Heart left ventricle (tissue), 16 donors: ENCODE measurements at regions not wholly inside any gene's neighbourhood (a gene's known extent, or its start where the extent isn't known, plus 50 kb on each side); places are given as distances from the start of the nearest gene placed in this dataset.
A peak's percentile ranks its signal among the peaks of the same experiment; 100 is the strongest.

Experiments
- ATAC-seq, 4 donors: fragments of 200-7000 bp; cut with Tn5 transposase; one replicate each; pipeline ENCODE4 v1.9.1; 2020 to 2022; ENCODE audit warnings: moderate library complexity in 4 of 4, mild to moderate bottlenecking in 3 of 4, moderate number of reproducible peaks in 1 of 4
- DNase-seq, 5 donors: peaks; one replicate each; pipeline ENCODE4 v3.0.0-alpha.2; 2020
- H3K27ac ChIP-seq, 12 donors: fragments of 200-600 bp; sonication (generic) in 4 of 12; one replicate each; pipeline versions ENCODE4 v1.5.0 to v1.8.0; 2016 to 2022; ENCODE audit warnings: mild to moderate bottlenecking in 2 of 12
- H3K27me3 ChIP-seq, 9 donors: fragments of 200-600 bp; sonication (generic) in 2 of 9; one replicate each; pipeline versions ENCODE4 v1.5.1 to v1.8.0; 2016 to 2022; ENCODE audit warnings: mild to moderate bottlenecking in 3 of 9
- H3K36me3 ChIP-seq, 9 donors: fragments of 200-600 bp; sonication (generic) in 2 of 9; one replicate each; pipeline versions ENCODE4 v1.5.0 to v1.8.0; 2018 to 2022; ENCODE audit warnings: mild to moderate bottlenecking in 2 of 9
- H3K4me1 ChIP-seq, 12 donors: fragments of 200-600 bp; sonication (generic) in 4 of 12; one replicate each; pipeline versions ENCODE4 v1.5.0 to v1.8.0; 2016 to 2022; ENCODE audit warnings: mild to moderate bottlenecking in 3 of 12
- H3K4me3 ChIP-seq, 12 donors: fragments of 200-600 bp; sonication (generic) in 4 of 12; one replicate each; pipeline versions ENCODE4 v1.5.0 to v1.8.0; 2017 to 2022; ENCODE audit warnings: mild to moderate bottlenecking in 9 of 12, moderate library complexity in 4 of 12
- H3K9me3 ChIP-seq, 12 donors: fragments of 200-600 bp; sonication (generic) in 4 of 12; one replicate each; pipeline versions ENCODE4 v1.5.0 to v1.8.0; 2016 to 2022; ENCODE audit warnings: mild to moderate bottlenecking in 1 of 12
- CTCF ChIP-seq, 12 donors: fragments of 200-600 bp; sonication (generic) in 4 of 12; IDR thresholded peaks; one replicate each; pipeline versions ENCODE4 v1.5.0 to v1.8.0; 2018 to 2022; ENCODE audit warnings: antibody characterized with exemption in 12 of 12, mild to moderate bottlenecking in 5 of 12
- POLR2A ChIP-seq, 2 donors: fragments of 450-650 bp; IDR thresholded peaks; one replicate each; pipeline ENCODE4 v1.6.1; 2017; ENCODE audit warnings: antibody characterized with exemption in 2 of 2, mild to moderate bottlenecking in 2 of 2, moderate library complexity in 2 of 2
- WGBS, 4 donors: extraction: QIAGEN DNeasy Blood & Tissue Kit in 2 of 4; methylation state at CpG; one replicate each; pipeline versions ENCODE4 v1.1.5 to v1.1.7; 2013 to 2018; 5-methylcytosine and 5-hydroxymethylcytosine counted together
- intact Hi-C, 10 donors: fragments of 100-400 bp; cut with DNase I; formaldehyde crosslinking; loops; one replicate each; pipeline versions ENCODE4 v1.11.1 to v1.14.2; 2022
- donor health status: ischemic (EF 13 %, LVEDD 7.1; RV severe dilation, severe dysfunction).
- donor health status: healthy with polysubstance abuse.
- donor health status: DM: no; HTN: yes; CAD: no.
- donor health status: DM: no; HTN: no; CAD: no.
- donor health status: ischemic (EF 25% LVEDD 6.9; RV normal size, moderate dysfunction).
- donor health status: ischemic (EF 25% LVEDD 5.7; RV mildly dilated, moderate dysfunction).
- donor health status: healthy.
- donor health status: DM: yes; HTN: yes; CAD: no.
- donor health status: ischemic (EF 35%, LVEDD 5.7; RV mildly dilated, moderate dysfunction).
- donor health status: nonischemic (EF 11% LVEDD 7.7; RV severe dilation, severe dysfunction).
- donor health status: DM: yes; HTN: yes; CAD: no.
- donor health status: PGD.
- donor health status: ischemic (EF 29% LVEDD 5.4; RV normal size, mild dysfunction).
- donor health status: nonischemic (EF 23%, LVEDD 6.1; RV moderate dilation, normal function).

- intact Hi-C loops, result loop anchor here in 1 of 10 donors (10.0 kb wide), 1 partner anchor 306 kb away; no protein-coding TSS in a partner anchor
- peak overlapping the region in 4 of 12 donors; percentile 34 to 59 (median 44) for H3K27ac ChIP-seq
- peak; percentile 55 to 92 (median 88) for ATAC-seq
Observed at GRCh38 chr3:55160241-55160983, 232.6 kb upstream of the LRTM1 start.

GRCh38 chr3:55159711-55160110, 231.9 kb upstream of the LRTM1 start:
- WGBS, 4 donors, result 85 to 91% (median 88%) methylated on average over 2 of the region's 2 CpGs
- intact Hi-C loops, result loop anchor here in 1 of 10 donors (10.0 kb wide), 1 partner anchor 305 kb away; no protein-coding TSS in a partner anchor

More at GRCh38 chr3:55160241-55160983, 232.6 kb upstream of the LRTM1 start:
- Histone ChIP-seq H3K27me3 (peaks cover 0 to 2% (median 0%) of the 10 kb centered on the region in 9 donors), H3K4me1 (peaks cover 0 to 18% (median 0%) of the 10 kb centered on the region in 12 donors), H3K9me3 (no peaks in the 10 kb centered on the region), H3K4me3 (no peak overlapping the region), H3K36me3 (no peaks in the 10 kb centered on the region)
- WGBS, 4 donors, result 33 to 52% (median 42%) methylated on average over 9 to 12 of the region's 12 CpGs
- TF ChIP-seq POLR2A (IDR thresholded peaks at IDR 0.05) (no peak), CTCF (IDR thresholded peaks at IDR 0.05) (no peak)
- peak; percentile 28 to 73 (median 65) for DNase-seq

DNA sequence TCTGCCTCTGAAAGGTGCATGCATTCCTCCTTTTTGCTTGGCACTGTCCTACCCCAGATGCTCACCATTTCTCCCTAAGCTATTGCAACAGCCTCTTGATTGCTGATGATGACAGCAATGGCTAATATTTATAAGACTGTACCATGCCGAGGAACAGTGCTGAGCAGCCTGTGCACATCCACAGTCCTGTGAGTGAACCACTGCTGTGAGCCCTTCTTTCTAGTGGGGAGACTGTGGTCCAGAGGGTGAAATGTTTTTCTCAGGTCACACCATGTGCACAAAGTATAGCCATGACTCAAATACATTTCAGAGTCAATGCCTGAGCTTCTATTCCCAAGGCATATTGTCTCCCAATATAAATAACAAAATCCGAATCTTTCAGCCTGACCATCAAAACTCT, 231.2 kb upstream of the LRTM1 start:
- intact Hi-C loops, result no loop called here
- Histone ChIP-seq H3K4me1 (peaks cover 0 to 18% (median 0%) of the 10 kb centered on the region in 12 donors), H3K27me3 (peaks cover 0 to 2% (median 0%) of the 10 kb centered on the region in 9 donors), H3K36me3 (no peaks in the 10 kb centered on the region), H3K4me3 (no peak overlapping the region), H3K27ac (no peak overlapping the region), H3K9me3 (no peaks in the 10 kb centered on the region)
- DNase-seq (no peak), ATAC-seq (no peak)
- TF ChIP-seq POLR2A (IDR thresholded peaks at IDR 0.05) (no peak), CTCF (IDR thresholded peaks at IDR 0.05) (no peak)
- 79 to 91% (median 87%) methylated on average over 2 of the region's 2 CpGs for WGBS, 4 donors

More at GRCh38 chr3:55159711-55160110, 231.9 kb upstream of the LRTM1 start:
- TF ChIP-seq POLR2A (IDR thresholded peaks at IDR 0.05), result no peak
- no peak for TF ChIP-seq CTCF (IDR thresholded peaks at IDR 0.05)
- Histone ChIP-seq H3K4me3 (no peak overlapping the region), H3K36me3 (no peaks in the 10 kb centered on the region), H3K4me1 (peaks cover 0 to 18% (median 0%) of the 10 kb centered on the region in 12 donors), H3K27me3 (peaks cover 0 to 2% (median 0%) of the 10 kb centered on the region in 9 donors), H3K27ac (no peak overlapping the region), H3K9me3 (no peaks in the 10 kb centered on the region)
- DNase-seq (no peak), ATAC-seq (no peak)

DNA sequence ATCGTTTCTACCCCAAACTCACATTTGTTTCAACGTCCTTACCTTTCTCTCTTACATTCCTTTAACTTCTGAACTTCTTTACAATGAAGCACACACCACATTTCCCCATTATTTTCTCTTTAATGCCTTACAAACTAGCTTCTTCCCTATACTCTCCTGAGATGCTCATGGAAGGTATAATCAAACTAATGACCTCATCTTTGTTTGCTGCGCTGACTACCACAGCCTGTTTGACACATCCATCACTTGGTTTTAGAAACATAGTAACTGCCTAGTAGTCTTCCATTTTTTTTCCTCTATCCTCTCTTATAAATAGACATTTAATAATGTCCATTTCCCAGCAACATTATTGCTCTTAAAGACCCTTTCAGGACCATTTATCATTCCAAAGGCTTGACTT, 230.5 kb upstream of the LRTM1 start:
- DNase-seq (no peak), ATAC-seq (no peak)
- 69 to 80% (median 73%) methylated on average over 3 of the region's 3 CpGs for WGBS, 4 donors
- Histone ChIP-seq H3K36me3 (no peaks in the 10 kb centered on the region), H3K9me3 (no peaks in the 10 kb centered on the region), H3K4me3 (no peak overlapping the region), H3K27ac (no peak overlapping the region), H3K4me1 (peaks cover 0 to 18% (median 0%) of the 10 kb centered on the region in 12 donors), H3K27me3 (peaks cover 0 to 2% (median 0%) of the 10 kb centered on the region in 9 donors)
- intact Hi-C loops, result no loop called here
- TF ChIP-seq POLR2A (IDR thresholded peaks at IDR 0.05), result no peak
- TF ChIP-seq CTCF (IDR thresholded peaks at IDR 0.05), result no peak
